Umbilical cord (tissue), 1 donor: ENCODE measurements at regions not wholly inside any gene's neighbourhood (a gene's known extent, or its start where the extent isn't known, plus 50 kb on each side); places are given as distances from the start of the nearest gene placed in this dataset.
A peak's percentile ranks its signal among the peaks of the same experiment; 100 is the strongest.
"Not testable (repeated sequence)": the region's sequence is repeated elsewhere in the genome, so short reads cannot be mapped to it uniquely, and the experiment has no call there.

Source experiments
- DNase-seq: peaks from one replicate; pipeline ENCODE4 v3.0.0-alpha.2; 2015; ENCODE audit warnings: low spot score

DNA sequence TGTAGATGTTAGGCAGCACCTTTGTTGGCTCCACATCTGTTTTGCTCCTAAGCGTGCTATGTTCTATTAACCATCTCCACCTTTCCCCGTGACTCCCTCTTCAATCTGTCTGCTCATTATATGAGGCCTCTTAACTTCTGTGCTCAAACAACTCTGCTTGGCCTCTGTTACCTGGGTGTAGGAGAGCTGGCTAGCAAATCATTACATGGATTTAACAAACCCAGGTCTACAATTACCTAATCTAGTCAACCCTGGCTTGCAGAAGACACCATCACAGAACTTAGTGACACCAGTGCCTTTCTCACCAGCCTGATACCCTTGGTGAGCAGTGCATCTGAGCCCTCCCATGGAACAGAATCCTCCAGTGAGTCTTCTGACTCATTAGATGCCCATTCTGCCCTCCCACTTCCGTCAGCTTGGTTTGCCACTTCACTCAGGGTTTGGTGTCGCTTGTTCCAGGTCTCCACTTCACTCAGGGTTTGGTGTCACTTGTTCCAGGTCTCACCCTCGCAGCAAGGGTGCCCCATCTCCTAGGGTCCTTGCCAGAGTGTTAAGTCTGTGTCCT is 92.0 kb upstream of the KIF26B start:
- no peak for DNase-seq

DNA sequence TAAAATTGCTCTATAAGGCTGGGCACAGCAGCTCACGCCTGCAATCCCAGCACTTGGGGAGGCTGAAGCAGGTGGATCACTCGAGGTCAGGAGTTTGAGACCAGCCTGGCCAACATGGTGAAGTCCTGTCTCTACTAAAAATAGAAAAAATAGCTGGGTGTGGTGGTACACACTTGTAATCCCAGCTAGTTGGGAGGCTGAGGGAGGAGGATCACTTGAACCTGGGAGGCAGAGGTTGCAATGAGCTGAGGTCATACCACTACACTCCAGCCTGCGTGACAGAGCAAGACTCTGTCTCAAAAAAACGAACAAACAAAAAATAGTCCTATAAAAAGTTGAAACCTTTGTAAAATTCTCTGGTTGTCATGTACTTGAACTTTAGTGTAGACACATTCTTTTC is 93.0 kb upstream of the KIF26B start:
- not testable (repeated sequence) for DNase-seq

DNA sequence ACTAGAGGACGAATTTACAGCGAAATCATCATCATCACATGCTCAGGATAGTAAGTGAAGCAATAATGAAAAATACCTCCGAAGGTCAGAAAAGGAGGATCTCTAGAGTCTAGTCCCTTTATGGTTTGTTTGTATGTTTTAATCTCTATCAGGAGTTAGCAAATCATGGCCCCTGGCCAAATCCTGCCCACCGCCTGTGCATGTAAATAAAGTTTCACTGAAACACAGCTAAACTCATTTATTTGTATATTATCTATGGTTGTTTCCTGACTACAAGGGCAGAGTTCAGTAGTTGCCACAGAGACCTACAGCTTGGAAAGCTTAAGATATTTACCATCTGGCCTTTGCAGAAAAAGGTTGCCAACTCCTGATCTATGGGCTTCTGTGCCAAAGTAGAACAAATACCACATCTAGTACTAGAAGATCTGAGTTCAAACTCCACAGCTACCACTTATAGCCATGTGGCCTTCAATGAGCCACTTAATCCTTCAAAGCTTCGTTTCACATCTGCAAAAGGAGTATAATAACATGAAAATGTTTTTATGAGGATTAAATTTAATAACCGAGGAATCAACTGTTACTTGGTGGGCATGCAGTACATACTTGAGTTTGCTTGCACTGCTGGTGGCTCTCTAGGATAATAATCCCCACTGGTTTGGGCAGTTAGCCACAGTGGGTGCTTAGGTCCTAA is 94.0 kb upstream of the KIF26B start:
- peak; percentile 37 for DNase-seq

DNA sequence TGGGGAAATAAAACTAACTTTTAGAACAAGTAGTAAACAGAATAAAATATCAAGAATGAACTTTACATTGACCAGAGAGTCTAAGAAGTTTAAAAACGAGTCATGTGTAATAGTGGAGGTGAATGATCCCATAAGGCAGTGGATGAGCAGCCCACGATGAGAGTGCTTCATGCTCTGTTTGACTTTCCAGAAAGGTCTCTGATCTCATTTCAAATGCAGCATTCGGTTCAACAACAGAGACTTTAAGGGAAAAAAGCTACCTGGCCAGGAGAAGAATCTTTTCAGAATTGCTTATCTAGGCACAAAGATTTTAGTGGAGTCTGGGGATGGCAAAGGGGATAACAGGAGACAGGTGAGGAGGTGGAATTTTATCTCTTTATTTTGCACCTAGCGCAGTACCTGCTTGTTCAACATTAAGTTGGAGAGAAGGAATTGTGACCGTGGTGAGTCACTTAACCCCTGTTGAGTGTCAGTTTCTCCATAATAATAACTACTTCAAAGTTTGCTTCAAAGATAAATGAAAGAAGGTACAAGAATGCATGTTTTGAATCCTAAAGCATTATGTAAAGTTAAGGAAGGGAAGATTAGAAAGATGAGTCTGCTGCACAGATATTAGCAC is 94.9 kb upstream of the KIF26B start:
- DNase-seq, result no peak

DNA sequence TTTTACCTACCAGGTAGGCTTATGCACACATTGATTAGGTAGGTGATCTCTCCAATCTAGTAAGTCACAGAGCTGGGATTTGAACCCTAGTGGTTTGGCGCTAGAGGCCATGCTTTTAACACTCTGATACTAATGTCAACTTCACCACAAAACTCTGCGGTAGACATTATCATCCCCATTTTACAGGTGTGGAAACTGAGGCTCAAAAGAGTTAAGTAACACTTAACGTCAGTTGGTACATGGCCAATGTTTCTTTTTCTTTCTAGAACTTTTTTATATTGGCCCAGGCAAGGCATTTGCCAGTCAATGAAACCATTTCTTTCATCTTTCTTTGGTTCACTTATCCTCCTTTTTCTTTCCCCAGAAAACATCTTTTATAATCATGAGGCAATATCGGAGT is 95.9 kb upstream of the KIF26B start:
- no peak for DNase-seq

DNA sequence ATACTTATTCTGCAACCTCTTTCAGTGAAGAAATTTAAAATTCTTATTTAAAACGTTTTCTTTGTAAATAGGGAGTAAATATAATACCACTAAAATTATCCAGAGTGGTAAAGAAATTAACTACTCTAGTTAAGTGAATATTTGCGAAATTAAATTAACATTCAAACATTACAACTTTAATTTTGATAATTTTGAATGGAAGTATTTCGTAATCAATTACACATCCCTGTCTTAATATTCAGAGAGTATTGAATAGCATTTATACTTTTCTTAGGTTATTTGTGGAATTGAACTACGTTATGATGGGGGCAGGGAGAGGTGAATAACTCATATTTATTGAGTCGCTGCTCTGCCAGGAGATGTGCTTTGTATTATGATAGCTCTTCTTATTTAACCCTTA is 96.3 kb upstream of the KIF26B start:
- DNase-seq, result no peak

DNA sequence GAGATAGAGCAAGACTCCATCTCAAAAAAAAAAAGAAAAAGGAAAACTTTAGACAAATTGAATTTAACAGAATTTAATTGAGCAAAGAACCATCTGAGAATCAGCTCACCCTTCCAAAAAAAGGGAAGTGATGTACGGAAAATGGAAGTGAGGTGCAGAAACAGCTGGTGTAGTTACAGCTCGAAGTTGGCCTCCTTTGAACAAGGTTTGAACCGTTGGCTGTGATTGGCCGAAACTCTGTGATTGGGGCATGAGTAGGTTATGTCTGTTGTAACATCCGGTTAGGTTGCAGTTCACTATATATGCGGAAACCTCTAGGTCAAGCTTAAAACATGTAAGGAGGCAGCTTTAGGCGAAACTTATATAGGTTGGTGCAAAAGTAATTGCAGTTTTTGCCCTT is 97.9 kb upstream of the KIF26B start:
- no peak for DNase-seq

DNA sequence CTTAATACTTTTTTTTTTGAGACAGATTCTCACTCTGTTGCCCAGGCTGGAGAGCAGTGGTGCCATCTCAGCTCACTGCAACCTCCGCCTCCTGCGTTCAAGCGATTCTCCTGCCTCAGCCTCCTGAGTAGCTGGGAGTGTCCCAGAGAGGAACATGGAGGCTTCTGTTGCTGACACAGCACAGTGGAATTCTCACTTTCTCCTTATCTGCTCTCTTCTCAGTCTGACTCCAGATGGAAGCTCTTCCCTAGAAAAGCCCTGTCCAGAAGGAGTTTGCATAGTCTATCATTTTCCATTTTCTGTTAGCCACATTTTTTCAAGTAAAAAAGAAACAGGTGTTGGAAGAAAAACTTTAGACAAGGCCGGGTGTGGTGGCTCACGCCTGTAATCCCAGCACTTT is 98.5 kb upstream of the KIF26B start:
- not testable (repeated sequence) for DNase-seq

DNA sequence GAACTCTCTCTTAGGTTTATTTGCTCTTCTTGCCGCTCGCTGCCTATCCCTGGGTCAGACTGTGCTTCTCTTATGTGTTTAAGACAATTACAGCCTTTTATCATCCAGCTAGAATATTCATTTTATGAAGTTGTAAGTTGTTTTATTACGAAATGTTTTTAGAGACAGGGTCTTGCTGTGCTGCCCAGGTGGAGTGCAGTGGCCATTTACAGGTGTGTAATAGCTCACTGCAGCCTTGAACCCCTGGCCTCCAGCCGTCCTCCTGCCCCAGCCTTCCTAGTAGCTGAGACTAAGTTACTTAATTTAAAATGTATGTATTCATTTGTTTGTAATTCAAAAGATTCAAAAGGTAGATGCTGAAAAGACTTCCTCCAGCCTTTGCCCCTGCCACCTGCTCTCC is 99.0 kb upstream of the KIF26B start:
- no peak for DNase-seq

DNA sequence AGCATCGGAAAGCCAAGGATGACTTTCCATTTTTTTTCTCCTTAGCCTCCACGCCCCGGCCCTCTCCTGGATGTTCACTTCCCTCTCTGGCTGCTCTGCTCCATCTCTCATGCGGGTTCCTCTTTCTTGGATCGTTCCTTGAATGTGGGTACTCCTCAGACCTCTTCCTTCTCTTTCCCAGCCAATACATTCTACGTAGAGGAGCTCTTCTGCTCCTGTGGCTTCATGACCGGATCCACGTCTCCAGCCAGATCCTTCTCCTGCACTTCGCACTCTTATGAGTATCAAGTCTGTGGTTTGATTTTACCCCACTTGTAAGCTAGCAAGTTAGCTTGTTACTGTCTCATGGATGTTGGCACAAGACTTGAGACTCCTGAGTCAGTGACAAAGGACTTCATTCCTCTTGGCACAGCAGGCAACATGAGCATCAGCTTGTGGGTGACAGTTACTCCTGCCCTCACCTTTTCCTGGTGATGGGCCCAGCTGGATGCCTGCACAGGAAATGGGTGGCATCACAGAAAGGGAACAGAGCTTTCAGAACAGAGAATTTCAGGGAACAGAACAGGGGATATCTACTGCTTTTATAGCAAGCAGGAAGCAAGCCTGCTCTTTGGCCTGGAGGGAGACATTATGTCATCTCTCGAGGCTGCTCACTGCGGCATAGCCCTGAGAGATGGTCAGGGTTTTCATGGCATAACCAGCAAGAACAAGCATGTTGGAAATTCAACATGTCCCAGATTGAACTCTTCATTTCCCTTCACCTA is 100.1 kb upstream of the KIF26B start:
- no peak for DNase-seq

DNA sequence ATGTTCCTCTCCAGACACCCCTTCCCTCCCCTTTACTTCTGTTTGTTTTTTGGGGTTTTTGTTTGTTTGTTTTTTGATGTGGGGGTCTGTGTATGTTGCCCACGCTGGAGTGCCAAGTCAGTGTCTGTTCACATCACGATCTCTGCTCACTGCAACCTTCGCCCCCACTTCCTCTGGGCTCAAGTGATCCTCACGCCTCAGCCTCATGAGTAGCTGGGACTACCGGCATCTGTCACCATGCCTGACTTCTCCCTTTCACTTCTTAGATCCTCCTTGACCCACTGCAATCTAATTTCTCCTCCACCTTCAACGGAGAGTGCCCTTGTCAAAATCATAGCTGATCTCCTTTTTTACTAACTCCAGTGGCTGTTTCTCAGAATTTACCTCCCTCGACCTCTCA is 100.7 kb upstream of the KIF26B start:
- no peak for DNase-seq

DNA sequence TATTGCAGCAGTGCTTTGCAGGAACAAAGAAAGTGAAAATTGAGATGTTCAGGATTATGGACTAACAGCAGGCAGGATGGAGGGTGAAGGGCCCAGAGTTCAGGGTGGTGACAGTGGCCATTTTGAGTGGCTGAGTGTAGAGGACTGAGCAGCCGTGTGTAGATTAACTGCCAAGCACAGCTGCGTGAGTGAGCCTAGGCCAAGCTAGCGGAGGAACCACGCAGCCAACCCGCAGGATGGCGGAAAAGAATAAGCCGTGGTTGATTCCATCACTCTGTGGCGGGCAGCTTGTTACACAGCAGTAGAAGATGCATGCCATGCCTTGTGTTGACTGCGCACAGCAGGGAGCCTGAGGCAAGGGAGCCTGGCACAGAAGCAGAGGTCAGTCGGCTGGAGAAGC is 102.5 kb upstream of the KIF26B start:
- no peak for DNase-seq

DNA sequence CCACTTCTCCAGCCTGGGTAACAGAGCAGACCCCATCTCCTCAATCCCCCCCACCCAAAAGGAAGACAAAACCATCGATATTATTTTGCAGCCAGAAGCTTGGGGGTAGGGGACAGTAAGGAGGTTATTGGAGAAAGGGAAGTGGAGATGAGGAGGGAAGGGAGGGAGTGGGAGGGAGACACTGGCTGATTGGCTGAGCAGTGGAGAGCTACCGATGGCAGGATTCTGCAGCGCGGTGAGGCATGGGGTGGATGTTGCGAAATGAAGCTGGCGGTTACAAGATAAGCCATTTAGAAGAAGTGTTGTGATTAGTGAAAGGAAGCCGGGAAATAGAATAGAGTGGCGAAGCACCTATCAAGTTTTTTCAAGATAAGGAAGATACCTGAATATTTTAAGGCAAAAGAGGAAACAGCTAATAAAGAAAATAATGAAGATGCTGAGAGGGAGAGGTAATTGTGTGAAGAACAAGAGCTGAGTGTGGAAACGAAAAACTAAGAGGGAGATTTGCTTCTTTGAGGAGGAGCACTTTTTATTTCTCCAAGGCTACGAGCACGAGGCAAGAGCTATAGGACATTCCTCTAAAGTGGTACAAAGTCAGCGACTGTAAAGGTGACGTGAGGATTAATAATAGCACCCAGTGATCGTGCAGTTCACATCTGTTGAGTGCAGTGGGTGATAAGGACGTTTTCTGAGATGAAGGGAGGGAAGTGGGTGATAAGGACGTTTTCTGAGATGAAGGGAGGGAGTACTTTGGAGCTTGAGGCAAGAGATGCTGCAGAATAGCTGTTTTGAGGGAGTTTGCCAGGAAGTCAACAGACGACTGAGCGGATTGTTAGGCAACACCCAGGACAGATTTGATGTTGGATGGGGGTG is 103.2 kb upstream of the KIF26B start:
- DNase-seq, result peak; percentile 60

DNA sequence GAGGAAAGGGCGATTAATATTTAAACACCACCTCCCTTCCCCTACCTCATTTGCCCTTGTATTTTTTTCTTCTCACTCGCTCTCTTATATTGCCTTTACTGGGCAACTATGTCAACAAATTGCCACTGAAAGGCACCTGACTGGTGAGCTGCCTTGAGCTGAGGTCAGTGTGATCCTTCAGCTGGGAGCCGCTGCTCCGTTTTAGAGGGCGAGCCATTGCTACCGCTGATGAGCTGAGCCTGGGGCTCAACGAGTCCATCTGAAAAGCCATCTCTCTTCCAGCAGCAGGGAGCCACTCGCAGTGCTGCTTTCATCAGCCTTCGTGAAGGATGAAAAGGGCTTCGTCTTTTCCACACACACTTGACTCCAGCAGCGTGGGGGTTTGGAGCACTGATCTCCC is 108.0 kb upstream of the KIF26B start:
- DNase-seq, result no peak

DNA sequence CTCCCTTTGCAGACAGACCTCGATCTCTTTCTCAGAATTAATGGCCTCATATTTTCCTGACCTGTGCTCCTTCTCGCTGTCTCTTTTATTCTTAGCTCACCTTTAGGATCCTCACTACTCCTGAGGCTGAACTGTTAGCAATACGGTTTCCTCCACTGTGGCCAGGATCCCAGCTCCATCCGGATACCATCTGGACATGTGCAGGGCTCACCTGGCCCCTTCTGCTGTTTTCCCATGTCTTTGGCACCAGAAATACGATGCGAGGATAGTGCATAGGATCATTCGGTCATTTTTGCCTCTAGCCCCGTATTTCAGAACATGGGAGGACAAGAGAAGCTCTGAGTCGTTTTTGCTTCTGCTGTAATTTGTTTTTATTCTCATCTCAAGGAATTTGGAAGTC is 108.5 kb upstream of the KIF26B start:
- no peak for DNase-seq

DNA sequence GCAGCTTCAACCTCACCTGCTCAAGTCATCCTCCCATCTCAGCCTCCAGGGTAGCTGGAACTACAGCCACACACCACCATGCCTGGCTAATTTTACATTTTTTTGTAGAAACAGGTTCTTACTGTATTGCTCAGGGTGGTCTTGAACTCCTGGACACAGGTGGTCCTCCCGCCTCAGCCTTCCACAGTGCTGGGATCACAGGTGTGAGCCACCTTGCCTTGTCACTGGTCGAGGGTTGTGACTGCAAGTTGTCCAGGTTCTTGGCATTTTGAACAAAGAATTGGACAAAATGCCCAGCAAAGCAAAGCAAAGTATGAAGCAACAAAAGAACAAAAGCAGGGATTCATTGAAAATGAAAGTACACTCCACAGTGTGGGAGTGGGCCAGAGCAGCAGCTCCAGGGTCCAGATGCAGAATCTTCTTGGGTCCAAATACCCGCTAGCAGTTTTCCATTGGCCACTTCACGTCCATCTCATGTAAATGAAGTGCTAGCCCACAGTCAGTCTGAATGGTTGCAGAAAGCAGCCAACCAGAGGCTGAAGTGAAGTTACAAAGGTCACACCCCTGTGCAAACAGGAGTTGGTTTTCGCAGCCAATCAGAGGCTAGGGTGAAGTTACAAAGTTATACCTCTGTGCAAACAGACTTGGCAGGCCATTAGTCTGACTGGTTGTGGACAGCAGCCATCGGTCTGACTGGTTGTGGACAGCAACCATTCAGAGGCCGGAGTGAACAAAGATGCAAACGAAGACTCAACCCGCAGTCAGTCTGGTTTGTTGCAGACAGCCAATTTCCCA is 109.5 kb upstream of the KIF26B start:
- DNase-seq, result no peak

DNA sequence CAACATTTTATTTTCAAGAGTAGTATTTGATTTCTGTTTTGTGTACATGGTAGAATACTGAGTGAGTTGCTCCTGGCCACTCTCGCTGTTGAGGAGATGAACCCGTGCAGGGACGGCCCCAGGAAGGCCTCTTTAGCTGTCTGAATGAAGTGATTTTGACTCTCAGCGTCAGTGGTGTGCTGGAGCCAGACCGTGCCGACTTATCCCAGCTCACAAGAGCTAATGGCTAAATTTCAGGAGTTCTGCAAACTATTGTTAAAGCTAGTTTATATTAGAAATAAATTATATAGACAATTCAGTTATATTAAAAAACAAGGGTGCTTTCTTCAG is 111.2 kb upstream of the KIF26B start:
- DNase-seq, result no peak

DNA sequence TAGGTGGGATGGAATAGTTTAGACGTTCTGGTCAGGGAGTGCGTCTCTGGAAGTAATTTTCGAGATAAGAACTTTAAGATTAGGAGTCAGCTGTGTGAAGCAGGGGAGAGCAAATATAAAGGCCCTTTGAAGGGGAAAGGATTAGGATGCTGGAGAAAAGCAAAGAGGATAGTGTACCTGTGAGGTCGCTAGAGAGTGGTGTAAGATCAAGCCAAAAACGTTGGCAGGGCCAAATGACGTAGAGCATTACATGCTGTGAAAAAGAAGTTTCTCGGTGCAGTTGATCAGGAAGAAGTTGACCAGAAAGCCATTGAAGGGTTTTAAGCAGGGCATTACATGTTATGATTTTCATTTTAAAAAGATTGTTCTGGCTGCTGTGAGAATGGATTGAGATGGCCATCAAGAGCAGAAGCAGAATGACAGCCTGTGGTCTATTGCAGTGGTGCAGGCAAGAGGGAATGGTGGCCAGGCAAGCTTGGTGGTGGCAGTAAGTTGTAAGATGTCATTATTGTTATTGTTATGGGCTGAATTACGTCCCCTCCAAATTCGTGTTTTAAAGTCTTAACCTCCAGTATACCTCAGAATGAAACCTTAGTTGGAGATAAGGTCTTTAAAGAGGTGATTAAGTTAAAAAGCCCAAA is 113.6 kb upstream of the KIF26B start:
- DNase-seq, result no peak

DNA sequence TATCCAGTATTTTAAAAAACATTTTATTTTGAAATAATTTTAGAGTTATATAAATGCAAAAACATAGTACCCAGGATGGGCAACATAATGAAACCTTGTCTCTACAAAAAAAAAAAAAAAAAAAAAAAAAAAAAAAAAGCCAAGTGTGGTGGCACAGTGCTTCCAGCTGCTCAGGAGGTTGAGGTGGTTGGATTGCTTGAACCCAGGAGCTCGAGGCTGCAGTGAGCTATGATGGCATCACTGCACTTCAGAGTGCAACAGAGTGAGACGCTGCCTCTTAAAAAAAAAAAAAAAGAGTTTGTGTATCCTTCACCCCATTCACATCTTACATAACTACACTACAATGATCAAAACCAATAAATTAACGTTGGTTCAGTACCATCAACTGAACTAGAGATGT is 115.6 kb upstream of the KIF26B start:
- DNase-seq, result no peak

DNA sequence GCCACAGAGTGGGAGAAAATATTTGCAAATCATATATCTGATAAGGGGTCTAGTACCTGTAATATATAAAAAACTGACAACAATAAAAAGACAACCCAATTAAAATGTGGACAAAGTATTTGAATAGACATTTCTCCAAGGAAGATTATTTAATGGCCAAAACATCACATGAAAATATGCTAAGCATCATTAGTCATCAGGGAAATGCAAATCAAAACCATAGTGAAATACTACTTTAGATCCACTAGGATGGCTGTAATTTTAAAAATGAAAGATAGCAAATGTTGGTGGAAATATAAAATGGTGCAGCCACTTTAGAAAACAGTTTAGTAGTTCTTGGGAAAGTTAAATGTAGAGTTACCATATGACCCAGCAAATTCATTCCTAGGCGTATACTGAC is 118.7 kb upstream of the KIF26B start:
- DNase-seq, result no peak

DNA sequence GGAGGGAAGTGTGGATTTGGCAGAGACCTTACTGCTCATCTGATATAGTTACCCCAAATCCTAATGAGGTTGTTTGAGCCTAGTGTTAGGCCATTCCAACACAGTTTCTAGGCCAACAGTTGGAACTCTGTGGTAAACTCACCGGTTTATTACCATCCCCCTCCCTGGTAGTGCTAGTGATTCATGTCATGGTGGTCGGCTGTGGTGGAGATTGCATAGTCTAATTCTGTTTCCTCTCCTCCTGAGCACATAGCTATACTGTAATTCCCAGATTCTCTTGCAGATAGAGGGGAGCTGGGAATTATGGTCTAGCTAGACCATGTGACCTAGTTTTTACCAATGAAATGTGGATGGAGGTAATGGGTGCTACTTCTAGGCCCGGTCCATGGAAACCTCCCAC is 123.7 kb upstream of the KIF26B start:
- no peak for DNase-seq
